Suprapubic skin (tissue), 4 donors: ENCODE measurements at regions not wholly inside any gene's neighbourhood (a gene's known extent, or its start where the extent isn't known, plus 50 kb on each side); places are given as distances from the start of the nearest gene placed in this dataset.

Experiments used
- DNase-seq, 2 donors: peaks; one replicate each; pipeline ENCODE4 v3.0.0-alpha.2; 2019; ENCODE audit warnings: low spot score in 2 of 2
- H3K27ac ChIP-seq: fragments of 200-600 bp; sonication (generic); one replicate; pipeline ENCODE4 v1.5.1; 2019
- H3K27me3 ChIP-seq: fragments of 200-600 bp; sonication (generic); one replicate; pipeline ENCODE4 v1.5.1; 2019
- H3K36me3 ChIP-seq: fragments of 200-600 bp; sonication (generic); one replicate; pipeline ENCODE4 v1.5.1; 2019
- H3K4me1 ChIP-seq: fragments of 200-600 bp; sonication (generic); one replicate; pipeline ENCODE4 v1.5.1; 2019
- H3K4me3 ChIP-seq: fragments of 200-600 bp; sonication (generic); one replicate; pipeline ENCODE4 v1.5.1; 2019; ENCODE audit warnings: mild to moderate bottlenecking
- H3K9me3 ChIP-seq: fragments of 200-600 bp; sonication (generic); one replicate; pipeline ENCODE4 v1.5.1; 2019
- CTCF ChIP-seq, 2 donors: fragments of 200-600 bp in 1 of 2; fragments of 450-650 bp in 1 of 2; sonication (generic) in 1 of 2; IDR thresholded peaks; one replicate each; pipeline ENCODE4 v1.5.1; 2016 to 2019; ENCODE audit warnings: antibody characterized with exemption in 2 of 2, mild to moderate bottlenecking in 1 of 2, moderate library complexity in 1 of 2
- EP300 ChIP-seq: sonication (generic); formaldehyde crosslinking; IDR thresholded peaks from one replicate; pipeline ENCODE4 v1.6.1; 2017; ENCODE audit warnings: antibody characterized with exemption
- POLR2A ChIP-seq, 2 donors: fragments of 450-650 bp; IDR thresholded peaks; one replicate each; pipeline ENCODE4 v1.6.1; 2017; ENCODE audit warnings: antibody characterized with exemption in 2 of 2, mild to moderate bottlenecking in 2 of 2, moderate library complexity in 2 of 2
- POLR2AphosphoS5 ChIP-seq, 3 donors: sonication (generic); formaldehyde crosslinking; IDR thresholded peaks; one replicate each; pipeline ENCODE4 v1.6.1; 2017; ENCODE audit warnings: antibody characterized with exemption in 3 of 3
- WGBS: methylation state at CpG from one replicate; pipeline ENCODE4 v1.1.5; 2018; 5-methylcytosine and 5-hydroxymethylcytosine counted together

- 67% methylated on average over 10 of the region's 10 CpGs for WGBS
- no peak for TF ChIP-seq EP300
- no peak for TF ChIP-seq POLR2AphosphoS5 (IDR thresholded peaks at IDR 0.05)
- no peak for TF ChIP-seq CTCF (IDR thresholded peaks at IDR 0.05)
- no peak for TF ChIP-seq POLR2A (IDR thresholded peaks at IDR 0.05)
- no peak for DNase-seq
Observed at GRCh38 chr2:129378186-129378585, 601.3 kb upstream of the RAB6C start.

GRCh38 chr2:129379411-129379810 lies 600.1 kb upstream of the RAB6C start:
- no peaks in the 10 kb centered on the region for H3K27me3 ChIP-seq
- no peak overlapping the region for H3K4me3 ChIP-seq
- H3K4me1 ChIP-seq = peaks cover 5% of the 10 kb centered on the region
- no peaks in the 10 kb centered on the region for H3K36me3 ChIP-seq
- no peak for DNase-seq
- TF ChIP-seq POLR2A (IDR thresholded peaks at IDR 0.05) (no peak), POLR2AphosphoS5 (IDR thresholded peaks at IDR 0.05) (no peak), CTCF (IDR thresholded peaks at IDR 0.05) (no peak), EP300 (no peak)
- no peak overlapping the region for H3K27ac ChIP-seq
- WGBS = 74% methylated on average over 3 of the region's 3 CpGs
- peaks cover 3% of the 10 kb centered on the region for H3K9me3 ChIP-seq

More at GRCh38 chr2:129378186-129378585, 601.3 kb upstream of the RAB6C start:
- Histone ChIP-seq H3K27ac (no peak overlapping the region), H3K9me3 (peaks cover 3% of the 10 kb centered on the region), H3K4me3 (no peak overlapping the region), H3K4me1 (peaks cover 5% of the 10 kb centered on the region), H3K27me3 (no peaks in the 10 kb centered on the region), H3K36me3 (no peaks in the 10 kb centered on the region)

- no peaks in the 10 kb centered on the region for H3K4me1 ChIP-seq
- H3K36me3 ChIP-seq = no peaks in the 10 kb centered on the region
- DNase-seq = no peak
- H3K4me3 ChIP-seq = no peak overlapping the region
- no peak overlapping the region for H3K27ac ChIP-seq
- H3K9me3 ChIP-seq = peaks cover 3% of the 10 kb centered on the region
- TF ChIP-seq POLR2A (IDR thresholded peaks at IDR 0.05) (no peak), POLR2AphosphoS5 (IDR thresholded peaks at IDR 0.05) (no peak), CTCF (IDR thresholded peaks at IDR 0.05) (no peak), EP300 (no peak)
- H3K27me3 ChIP-seq = no peaks in the 10 kb centered on the region
Observed at GRCh38 chr2:129381789-129382188, 597.7 kb upstream of the RAB6C start.

GRCh38 chr2:129388870-129389269 lies 590.6 kb upstream of the RAB6C start:
- no peaks in the 10 kb centered on the region for H3K36me3 ChIP-seq
- no peak for DNase-seq
- WGBS = 70% methylated on average over 2 of the region's 2 CpGs
- H3K9me3 ChIP-seq = no peaks in the 10 kb centered on the region
- H3K4me1 ChIP-seq = no peaks in the 10 kb centered on the region
- H3K4me3 ChIP-seq = no peak overlapping the region
- TF ChIP-seq CTCF (IDR thresholded peaks at IDR 0.05) = no peak
- no peak for TF ChIP-seq EP300
- TF ChIP-seq POLR2A (IDR thresholded peaks at IDR 0.05) = no peak
- TF ChIP-seq POLR2AphosphoS5 (IDR thresholded peaks at IDR 0.05) = no peak
- peaks cover 3% of the 10 kb centered on the region for H3K27me3 ChIP-seq
- H3K27ac ChIP-seq = no peak overlapping the region

GRCh38 chr2:129393816-129394215 lies 585.6 kb upstream of the RAB6C start:
- 90% methylated on average over 2 of the region's 2 CpGs for WGBS
- H3K27ac ChIP-seq = no peak overlapping the region
- H3K4me3 ChIP-seq = no peak overlapping the region
- DNase-seq = no peak
- H3K27me3 ChIP-seq = no peaks in the 10 kb centered on the region
- TF ChIP-seq POLR2AphosphoS5 (IDR thresholded peaks at IDR 0.05) = no peak
- TF ChIP-seq EP300 = no peak
- TF ChIP-seq POLR2A (IDR thresholded peaks at IDR 0.05) = no peak
- TF ChIP-seq CTCF (IDR thresholded peaks at IDR 0.05) = no peak
- H3K4me1 ChIP-seq = no peaks in the 10 kb centered on the region
- H3K9me3 ChIP-seq = no peaks in the 10 kb centered on the region
- H3K36me3 ChIP-seq = no peaks in the 10 kb centered on the region
